ENCODE measurements at regions not wholly inside any gene's neighbourhood (a gene's known extent, or its start where the extent isn't known, plus 50 kb on each side); places are given as distances from the start of the nearest gene placed in this dataset.

GRCh38 chr3:83622526-83622925, 1336.3 kb upstream of the CADM2 start (continued):
- TF ChIP-seq, protein P1, sequence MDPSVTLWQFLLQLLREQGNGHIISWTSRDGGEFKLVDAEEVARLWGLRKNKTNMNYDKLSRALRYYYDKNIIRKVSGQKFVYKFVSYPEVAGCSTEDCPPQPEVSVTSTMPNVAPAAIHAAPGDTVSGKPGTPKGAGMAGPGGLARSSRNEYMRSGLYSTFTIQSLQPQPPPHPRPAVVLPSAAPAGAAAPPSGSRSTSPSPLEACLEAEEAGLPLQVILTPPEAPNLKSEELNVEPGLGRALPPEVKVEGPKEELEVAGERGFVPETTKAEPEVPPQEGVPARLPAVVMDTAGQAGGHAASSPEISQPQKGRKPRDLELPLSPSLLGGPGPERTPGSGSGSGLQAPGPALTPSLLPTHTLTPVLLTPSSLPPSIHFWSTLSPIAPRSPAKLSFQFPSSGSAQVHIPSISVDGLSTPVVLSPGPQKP (IDR thresholded peaks at IDR 0.05; ENCODE audit: low read depth, low read length) = no peak
- TF ChIP-seq RB1 (IDR thresholded peaks at IDR 0.05; ENCODE audit: borderline replicate concordance) (no peak), ZZZ3 (IDR thresholded peaks at IDR 0.05; ENCODE audit: control insufficient read depth, insufficient read length, low read depth) (no peak), MXI1 (IDR thresholded peaks at IDR 0.05; ENCODE audit: low read depth, low read length) (no peak), CBFB (IDR thresholded peaks at IDR 0.05; ENCODE audit: low read depth) (no peak), POU2F2 (IDR thresholded peaks at IDR 0.05; ENCODE audit: borderline replicate concordance, low read depth, low read length) (no peak), RCOR1 (conservative IDR thresholded peaks at IDR 0.05; ENCODE audit: low read depth, low read length) (no peak)

GRCh38 chr3:83625261-83625660, 1333.5 kb upstream of the CADM2 start:
- POLR2A ChIA-PET = no interaction called here
- no peak overlapping the region for H3K9ac ChIP-seq (ENCODE audit: control insufficient read depth, insufficient read depth, low read length)
- no peaks in the 10 kb centered on the region for H4K20me1 ChIP-seq (ENCODE audit: control insufficient read depth, insufficient read depth)
- no peak overlapping the region for H3K4me2 ChIP-seq (ENCODE audit: control insufficient read depth, insufficient read depth)
- 0% methylated on average over 1 of the region's 1 CpG for WGBS (ENCODE audit: insufficient coverage, insufficient replicate concordance, low lambda C conversion rate, missing lambda C conversion rate)
- RAD21 ChIA-PET (ENCODE audit: unreplicated experiment) = no interaction called here
- BruUV-seq (replicated peaks) = no TSS peak
- ATAC-seq = no peak
- CTCF ChIA-PET = no interaction called here
- H3K4me3 ChIP-seq = no peak overlapping the region
- intact Hi-C loops (cut with micrococcal nuclease; ENCODE audit: unreplicated experiment) = no loop called here
- SMC1A ChIA-PET (ENCODE audit: uncharacterized antibody, unreplicated experiment) = no interaction called here
- H3K4me1 ChIP-seq (ENCODE audit: control insufficient read depth, insufficient read depth, low read length) = no peaks in the 10 kb centered on the region
- TF ChIP-seq FOXK2 (IDR thresholded peaks at IDR 0.05) = no peak
- no peak for TF ChIP-seq MYC (IDR thresholded peaks at IDR 0.05; ENCODE audit: insufficient read depth, insufficient read length, insufficient replicate concordance, low read length, severe bottlenecking)
- TF ChIP-seq BRCA1 (IDR thresholded peaks at IDR 0.05; ENCODE audit: low read depth, low read length) = no peak
- no peak for TF ChIP-seq SUPT20H (IDR thresholded peaks at IDR 0.05; ENCODE audit: borderline replicate concordance, control insufficient read depth, low read depth, low read length)
- no peak for TF ChIP-seq YY1 (IDR thresholded peaks at IDR 0.05; ENCODE audit: low read depth, low read length)
- no peak for TF ChIP-seq TBL1XR1 (IDR thresholded peaks at IDR 0.05; ENCODE audit: low read depth, low read length)
- TF ChIP-seq BHLHE40 (IDR thresholded peaks at IDR 0.05; ENCODE audit: borderline replicate concordance in 1 of 2, low read depth in 2 of 2, low read length in 1 of 2) = no peak
- in situ Hi-C loops (cut with MboI) = no loop called here
- H3K27me3 ChIP-seq (replicated peaks in 1 of 2; ENCODE audit: control insufficient read depth in 2 of 2, insufficient read depth in 2 of 2, low read length in 1 of 2) = no peaks in the 10 kb centered on the region
- H2AFZ ChIP-seq (ENCODE audit: control insufficient read depth, low read depth, low read length) = no peak overlapping the region
- H3K36me3 ChIP-seq (ENCODE audit: control insufficient read depth in 2 of 2, insufficient read depth in 2 of 2, low read length in 1 of 2) = no peaks in the 10 kb centered on the region
- no peak overlapping the region for H3K27ac ChIP-seq (ENCODE audit: control insufficient read depth, insufficient read depth)
- H3K79me2 ChIP-seq (ENCODE audit: control insufficient read depth, insufficient read depth, low read length) = no peaks in the 10 kb centered on the region
- no peak for DNase-seq (ENCODE audit: low read depth, low spot score)
- no peak for FAIRE-seq
- H3K9me3 ChIP-seq (replicated peaks; ENCODE audit: control insufficient read depth, insufficient read depth, low read length) = no peaks in the 10 kb centered on the region

Measured in GM12878 (cell line).